ENCODE measurements at regions not wholly inside any gene's neighbourhood (a gene's known extent, or its start where the extent isn't known, plus 50 kb on each side); places are given as distances from the start of the nearest gene placed in this dataset.

DNA sequence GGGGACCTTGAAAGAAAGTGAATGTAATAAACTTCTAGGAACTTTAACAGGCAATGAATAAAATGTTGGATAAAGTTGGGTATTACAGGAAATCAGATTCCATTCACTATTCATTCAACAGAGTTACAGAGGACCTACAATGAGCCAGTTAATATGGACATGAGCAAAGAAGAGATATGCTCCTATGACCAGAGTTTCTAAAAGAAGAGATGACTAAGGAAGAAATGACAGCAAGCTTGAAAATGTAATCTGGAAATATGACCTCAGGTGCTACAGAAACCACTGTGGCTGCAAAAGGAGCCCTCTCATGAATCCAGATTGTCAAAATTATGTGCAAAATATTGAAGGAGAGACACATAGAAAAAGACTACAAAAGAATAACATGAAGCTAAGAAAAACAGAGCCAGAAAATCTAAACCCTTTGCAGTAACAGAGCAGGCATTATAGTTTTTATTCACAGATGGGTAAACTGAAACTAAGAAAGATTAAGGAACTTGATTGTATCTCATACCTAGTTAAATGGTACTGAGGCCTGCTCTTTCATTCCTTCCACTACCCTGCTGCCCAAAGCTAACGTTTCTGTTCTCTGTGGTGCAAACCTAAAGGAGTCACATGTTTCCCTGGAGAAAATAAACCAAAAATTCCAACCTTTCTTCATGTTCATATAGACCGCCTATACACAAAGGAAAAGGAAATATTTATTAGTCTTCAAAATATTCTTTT, 378.3 kb downstream of the GBA3 start:
- no peaks in the 10 kb centered on the region for H3K36me3 ChIP-seq
- no peak overlapping the region for H3K4me3 ChIP-seq
- no peak overlapping the region for H3K27ac ChIP-seq
- intact Hi-C loops (cut with DNase I) = no loop called here
- no peaks in the 10 kb centered on the region for H3K27me3 ChIP-seq
- H3K9me3 ChIP-seq = no peaks in the 10 kb centered on the region
- H3K4me1 ChIP-seq = no peaks in the 10 kb centered on the region
- no peak for TF ChIP-seq CTCF (IDR thresholded peaks at IDR 0.05)
- no peak for DNase-seq (ENCODE audit: low spot score in 2 of 2)

GRCh38 chr4:23068756-23069155, 376.0 kb downstream of the GBA3 start:
- intact Hi-C loops (cut with DNase I) = no loop called here
- no peak for TF ChIP-seq CTCF (IDR thresholded peaks at IDR 0.05)
- Histone ChIP-seq H3K27me3 (no peaks in the 10 kb centered on the region), H3K27ac (no peak overlapping the region), H3K4me1 (no peaks in the 10 kb centered on the region), H3K36me3 (no peaks in the 10 kb centered on the region), H3K9me3 (no peaks in the 10 kb centered on the region), H3K4me3 (no peak overlapping the region)
- DNase-seq (ENCODE audit: low spot score in 2 of 2) = no peak

DNA sequence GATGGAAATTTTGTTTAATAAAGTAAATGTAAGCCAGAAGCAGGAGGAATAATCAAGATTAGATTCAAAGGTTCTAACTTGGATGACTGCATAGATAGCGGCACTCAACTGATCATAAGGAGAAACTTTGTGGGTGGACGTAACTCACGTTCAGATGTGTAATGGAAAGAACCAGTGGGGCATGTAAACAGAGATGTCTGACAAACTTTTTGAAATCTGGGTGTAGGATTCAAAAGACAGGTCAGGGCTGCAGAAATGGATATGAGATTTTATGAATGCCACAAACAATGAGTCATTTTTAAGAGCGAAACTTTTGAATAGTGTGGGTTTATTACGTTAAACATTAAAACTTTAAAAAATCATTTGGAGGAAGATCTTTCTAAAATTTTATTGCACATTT, 375.6 kb downstream of the GBA3 start:
- H3K4me3 ChIP-seq = no peak overlapping the region
- H3K27me3 ChIP-seq = no peaks in the 10 kb centered on the region
- intact Hi-C loops (cut with DNase I) = no loop called here
- H3K9me3 ChIP-seq = no peaks in the 10 kb centered on the region
- H3K36me3 ChIP-seq = no peaks in the 10 kb centered on the region
- no peak overlapping the region for H3K27ac ChIP-seq
- no peak for DNase-seq (ENCODE audit: low spot score in 2 of 2)
- no peak for TF ChIP-seq CTCF (IDR thresholded peaks at IDR 0.05)
- no peaks in the 10 kb centered on the region for H3K4me1 ChIP-seq

DNA sequence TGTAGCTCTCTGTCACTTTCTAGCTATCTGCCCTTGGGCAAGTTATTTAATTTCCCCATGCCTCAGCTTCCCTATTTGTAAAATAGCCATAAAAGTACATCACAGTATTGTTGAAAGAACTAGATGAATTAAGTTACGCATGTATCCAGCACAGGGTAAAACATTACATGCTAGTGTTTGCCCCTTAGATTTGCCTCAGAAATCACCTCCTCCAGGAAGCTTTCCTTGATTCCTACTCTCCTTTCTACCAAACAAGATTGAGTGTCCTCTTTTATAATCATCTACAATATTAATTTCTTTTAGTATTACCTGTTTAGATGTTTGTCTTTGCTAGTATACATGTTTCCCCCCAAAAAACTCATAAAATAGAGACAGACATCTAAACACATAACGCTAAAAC, 369.5 kb downstream of the GBA3 start:
- Histone ChIP-seq H3K27ac (no peak overlapping the region), H3K4me3 (no peak overlapping the region), H3K4me1 (no peaks in the 10 kb centered on the region), H3K36me3 (no peaks in the 10 kb centered on the region), H3K27me3 (no peaks in the 10 kb centered on the region), H3K9me3 (no peaks in the 10 kb centered on the region)
- no peak for TF ChIP-seq CTCF (IDR thresholded peaks at IDR 0.05)
- intact Hi-C loops (cut with DNase I) = no loop called here
- DNase-seq (ENCODE audit: low spot score in 2 of 2) = no peak

- Histone ChIP-seq H3K4me1 (no peaks in the 10 kb centered on the region), H3K27ac (no peak overlapping the region), H3K4me3 (no peak overlapping the region), H3K36me3 (no peaks in the 10 kb centered on the region), H3K27me3 (no peaks in the 10 kb centered on the region), H3K9me3 (no peaks in the 10 kb centered on the region)
- no peak for DNase-seq (ENCODE audit: low spot score in 2 of 2)
- TF ChIP-seq CTCF (IDR thresholded peaks at IDR 0.05) = no peak
- intact Hi-C loops (cut with DNase I) = no loop called here
These were observed 368.7 kb downstream of the GBA3 start for GRCh38 chr4:23061431-23061830.

DNA sequence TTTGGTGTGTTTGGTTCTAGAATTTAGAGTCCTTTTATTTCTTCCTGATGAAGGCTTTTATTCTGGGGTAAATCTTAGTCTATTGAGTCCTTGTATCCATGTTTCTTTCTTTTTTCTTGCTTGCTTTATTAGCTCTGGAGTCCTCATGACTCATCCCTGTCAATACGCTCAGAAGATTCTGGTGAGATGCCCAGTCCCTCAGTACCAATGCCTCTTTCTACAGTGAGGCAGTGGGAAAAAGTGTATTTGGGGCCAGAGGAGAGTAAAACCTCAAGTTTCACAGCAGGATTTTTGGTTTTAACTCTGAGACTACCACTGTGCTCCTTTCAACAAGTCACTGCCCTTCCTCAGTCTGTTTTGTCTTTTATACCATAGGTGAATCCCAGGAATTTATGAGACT, 368.0 kb downstream of the GBA3 start:
- no peaks in the 10 kb centered on the region for H3K36me3 ChIP-seq
- no peaks in the 10 kb centered on the region for H3K27me3 ChIP-seq
- no peak for TF ChIP-seq CTCF (IDR thresholded peaks at IDR 0.05)
- H3K27ac ChIP-seq = no peak overlapping the region
- no peaks in the 10 kb centered on the region for H3K4me1 ChIP-seq
- intact Hi-C loops (cut with DNase I) = no loop called here
- DNase-seq (ENCODE audit: low spot score in 2 of 2) = no peak
- H3K4me3 ChIP-seq = no peak overlapping the region
- H3K9me3 ChIP-seq = no peaks in the 10 kb centered on the region
